GM12872 (cell line): ENCODE measurements at regions not wholly inside any gene's neighbourhood (a gene's known extent, or its start where the extent isn't known, plus 50 kb on each side); places are given as distances from the start of the nearest gene placed in this dataset.

Experiments used
- TF ChIP-seq, protein P1 (sequence below): IDR thresholded peaks from 3 replicates; pipeline ENCODE4 v1.5.1; 2011; ENCODE audit warnings: low read depth, mild to moderate bottlenecking, low read length, moderate library complexity; ENCODE audit not compliant: insufficient read depth

GRCh38 chr21:41676198-41676597 is 90.7 kb downstream of the RIPK4 start:
- TF ChIP-seq, protein P1, sequence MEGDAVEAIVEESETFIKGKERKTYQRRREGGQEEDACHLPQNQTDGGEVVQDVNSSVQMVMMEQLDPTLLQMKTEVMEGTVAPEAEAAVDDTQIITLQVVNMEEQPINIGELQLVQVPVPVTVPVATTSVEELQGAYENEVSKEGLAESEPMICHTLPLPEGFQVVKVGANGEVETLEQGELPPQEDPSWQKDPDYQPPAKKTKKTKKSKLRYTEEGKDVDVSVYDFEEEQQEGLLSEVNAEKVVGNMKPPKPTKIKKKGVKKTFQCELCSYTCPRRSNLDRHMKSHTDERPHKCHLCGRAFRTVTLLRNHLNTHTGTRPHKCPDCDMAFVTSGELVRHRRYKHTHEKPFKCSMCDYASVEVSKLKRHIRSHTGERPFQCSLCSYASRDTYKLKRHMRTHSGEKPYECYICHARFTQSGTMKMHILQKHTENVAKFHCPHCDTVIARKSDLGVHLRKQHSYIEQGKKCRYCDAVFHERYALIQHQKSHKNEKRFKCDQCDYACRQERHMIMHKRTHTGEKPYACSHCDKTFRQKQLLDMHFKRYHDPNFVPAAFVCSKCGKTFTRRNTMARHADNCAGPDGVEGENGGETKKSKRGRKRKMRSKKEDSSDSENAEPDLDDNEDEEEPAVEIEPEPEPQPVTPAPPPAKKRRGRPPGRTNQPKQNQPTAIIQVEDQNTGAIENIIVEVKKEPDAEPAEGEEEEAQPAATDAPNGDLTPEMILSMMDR, result no peak

DNA sequence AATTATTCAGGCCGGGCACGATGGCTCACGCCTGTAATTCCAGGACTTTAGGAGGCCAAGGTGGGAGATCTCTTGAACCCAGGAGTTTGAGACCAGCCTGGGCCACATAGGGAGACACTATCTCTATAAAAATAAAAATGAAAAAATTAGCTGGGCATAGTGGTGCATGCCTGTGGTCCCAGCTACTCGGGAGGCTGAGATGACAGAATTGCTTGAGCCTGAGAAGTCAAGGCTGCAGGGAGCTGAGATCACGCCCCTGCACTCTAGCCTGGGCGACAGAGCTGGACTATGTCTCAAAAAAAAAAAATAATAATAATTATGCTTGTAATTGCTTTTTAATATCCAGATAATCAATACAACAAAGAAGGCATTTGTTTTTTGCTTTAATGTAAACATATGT is 91.3 kb downstream of the RIPK4 start:
- TF ChIP-seq, protein P1, result no peak

DNA sequence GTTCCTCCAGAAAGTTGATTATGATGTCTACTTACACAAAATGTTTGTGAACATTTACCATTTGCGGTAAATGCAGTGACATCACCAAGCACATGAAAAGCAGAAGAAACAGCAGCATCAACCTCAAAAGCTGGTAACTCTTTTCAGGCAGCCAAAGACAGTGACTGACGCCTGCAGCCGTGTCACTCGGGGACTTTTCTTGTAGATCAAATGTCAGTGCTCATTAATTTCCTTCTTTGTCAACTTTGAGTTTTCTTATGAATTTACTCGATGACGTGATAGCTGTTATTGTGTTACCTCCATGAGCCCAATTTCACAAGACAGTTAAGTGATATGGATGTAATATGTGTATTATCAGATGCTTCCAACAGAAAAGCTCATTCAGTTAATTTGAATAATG is 92.5 kb downstream of the RIPK4 start:
- TF ChIP-seq, protein P1, result no peak

DNA sequence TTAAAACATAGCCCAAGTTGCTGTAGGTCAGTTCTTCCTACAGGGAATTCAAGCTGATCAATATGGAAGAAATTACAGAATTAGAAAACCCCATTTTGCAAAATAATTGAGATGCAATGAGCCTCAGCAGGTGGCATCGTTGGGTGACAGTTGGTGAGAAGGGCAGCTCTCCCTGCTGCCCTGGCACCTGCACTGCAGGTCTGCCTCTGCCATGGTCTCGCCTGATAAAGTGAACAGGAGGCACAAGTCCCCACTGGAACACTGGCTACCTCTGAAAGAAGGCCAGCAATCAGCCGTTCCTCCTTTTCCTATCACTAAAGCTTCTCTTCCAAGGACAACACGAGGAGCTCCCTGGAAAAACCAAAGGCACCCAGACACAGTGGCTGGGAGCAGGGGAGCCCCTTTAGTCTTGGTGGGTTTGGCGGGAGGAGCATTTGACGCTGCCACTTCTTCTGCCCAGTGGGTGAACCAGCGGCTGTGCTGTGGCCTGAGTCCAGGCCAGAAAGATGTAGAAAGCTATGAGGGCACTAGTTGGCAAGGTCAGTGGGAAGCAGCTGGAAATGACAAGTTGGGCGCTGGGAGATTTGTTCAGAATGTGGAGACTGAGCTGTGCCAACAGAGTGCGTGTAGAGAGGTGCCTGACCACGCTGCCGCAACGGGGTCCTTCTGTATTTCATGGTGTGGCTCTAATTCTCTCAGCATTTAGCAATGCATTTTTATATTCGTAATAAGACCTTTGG is 93.1 kb downstream of the RIPK4 start:
- TF ChIP-seq, protein P1, result no peak

- TF ChIP-seq, protein P1, result no peak
These were observed 93.8 kb downstream of the RIPK4 start for GRCh38 chr21:41673071-41673470.

- TF ChIP-seq, protein P1, result no peak
These were observed 94.3 kb downstream of the RIPK4 start for GRCh38 chr21:41672543-41672915.

DNA sequence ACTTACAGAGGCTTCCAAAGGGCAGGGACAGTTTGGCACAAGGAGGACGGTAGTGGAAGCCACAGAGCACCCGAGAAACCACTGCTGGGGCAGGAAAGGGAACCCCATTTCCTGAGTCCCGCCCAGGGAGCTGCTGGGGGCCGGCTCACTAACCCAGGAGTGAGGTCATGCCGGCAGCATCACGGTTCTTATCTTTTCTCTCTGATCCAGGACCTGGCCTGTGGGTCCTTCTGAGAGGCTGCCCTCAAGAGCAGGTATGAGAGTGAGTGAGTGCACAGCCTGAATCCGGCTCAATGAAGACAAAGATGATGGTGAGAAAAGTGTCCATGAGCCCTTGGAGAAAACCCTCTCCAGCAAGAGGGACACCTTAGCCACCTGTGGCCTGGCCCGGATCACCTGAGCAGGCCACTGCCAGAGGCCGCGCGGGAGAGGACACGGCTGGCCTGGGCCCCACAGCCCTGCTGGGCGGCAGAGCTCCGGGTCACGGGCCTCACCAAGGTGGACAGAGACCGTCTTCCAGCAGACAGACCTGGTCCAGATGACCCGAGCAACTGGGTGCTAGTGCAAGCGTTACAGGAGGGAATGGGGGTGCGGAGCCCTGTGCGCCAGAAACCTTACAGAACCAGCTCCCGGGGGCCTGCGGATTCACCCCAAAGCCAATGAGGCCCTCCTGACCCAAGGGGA is 94.9 kb downstream of the RIPK4 start:
- TF ChIP-seq, protein P1, result no peak
